HG03025 (cell line): ENCODE measurements at regions not wholly inside any gene's neighbourhood (a gene's known extent, or its start where the extent isn't known, plus 50 kb on each side); places are given as distances from the start of the nearest gene placed in this dataset.

Experiments used
- ATAC-seq: cut with Tn5 transposase; IDR thresholded peaks from one replicate; pipeline ENCODE4 v1.9.1; 2021; ENCODE audit warnings: mild to moderate bottlenecking, moderate library complexity; ENCODE audit not compliant: unreplicated experiment, low FRiP score

- no peak for ATAC-seq
Observed at GRCh38 chr2:47239119-47239969, 63.0 kb upstream of the CALM2 start.

DNA sequence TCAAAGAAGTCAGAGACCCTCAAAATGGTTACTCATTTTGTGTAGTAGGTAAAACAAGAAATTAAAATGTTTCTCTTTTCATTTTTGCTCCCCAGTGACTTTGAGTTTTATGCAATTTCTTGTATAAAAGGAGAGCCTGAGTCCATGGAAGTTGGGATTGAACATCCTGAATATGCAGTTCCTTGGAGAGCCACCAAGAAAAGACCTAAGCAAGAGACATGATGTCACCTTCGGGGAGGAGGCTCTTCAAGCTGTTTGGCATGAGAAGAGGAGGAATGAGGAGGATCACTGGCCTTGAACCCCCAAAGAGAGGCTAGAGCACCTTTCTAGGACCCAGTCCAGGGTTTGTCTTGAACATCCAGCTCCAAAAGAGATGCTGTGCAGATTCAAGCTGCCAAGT lies 62.3 kb upstream of the CALM2 start:
- no peak for ATAC-seq

GRCh38 chr2:47237375-47238334 lies 61.3 kb upstream of the CALM2 start:
- no peak for ATAC-seq

GRCh38 chr2:47236503-47237215 lies 60.3 kb upstream of the CALM2 start:
- ATAC-seq, result no peak

DNA sequence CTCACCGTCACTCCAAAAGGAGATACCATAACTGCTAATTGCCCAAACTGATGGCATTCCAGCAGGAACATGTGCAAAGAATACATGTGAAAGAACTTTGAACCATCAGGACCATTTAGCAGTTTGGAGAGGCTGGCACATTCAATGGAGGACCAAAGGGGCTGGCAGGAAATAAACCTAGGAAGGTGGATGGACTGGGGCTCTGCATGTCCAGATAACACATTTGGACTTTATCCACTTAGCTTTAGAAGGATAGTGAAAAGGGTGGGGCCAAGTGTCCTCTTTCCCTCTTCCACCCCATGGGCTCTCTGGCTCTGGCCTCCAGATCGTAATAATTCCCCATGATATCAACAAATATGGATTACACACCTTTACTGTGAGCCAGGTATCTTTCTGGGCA lies 58.8 kb upstream of the CALM2 start:
- no peak for ATAC-seq

- no peak for ATAC-seq
Observed at GRCh38 chr2:47234456-47234855, 58.1 kb upstream of the CALM2 start.

DNA sequence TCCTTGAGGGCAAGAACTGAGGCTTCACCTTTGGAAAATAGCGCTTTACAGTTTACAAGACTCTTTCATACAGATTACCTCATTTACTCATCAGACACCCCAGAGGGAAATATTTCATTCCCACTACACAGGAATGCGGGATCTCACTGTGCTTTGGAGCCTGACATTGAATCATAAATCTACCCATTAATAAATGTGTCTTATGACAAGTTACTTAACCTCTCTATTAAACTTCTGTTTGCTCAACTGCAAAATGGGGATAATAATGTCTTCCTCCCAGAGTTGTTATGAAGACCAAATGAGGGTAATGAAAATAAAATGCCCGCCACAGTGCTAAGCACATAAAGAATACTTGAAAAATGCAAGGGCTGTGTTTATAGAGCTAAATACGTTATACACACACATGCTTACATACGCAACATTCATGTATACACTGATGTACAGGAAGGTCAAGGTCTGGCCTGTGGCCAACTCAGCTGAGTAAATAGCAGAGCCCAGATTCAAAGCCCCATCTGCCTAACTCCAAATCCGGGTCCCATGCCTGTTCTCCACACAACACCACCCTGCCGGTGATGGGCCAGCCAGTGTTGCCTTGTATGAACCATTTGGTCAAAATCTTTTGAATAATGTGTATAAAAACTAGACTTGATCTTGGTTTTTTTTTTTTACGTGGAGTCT lies 56.6 kb upstream of the CALM2 start:
- no peak for ATAC-seq

DNA sequence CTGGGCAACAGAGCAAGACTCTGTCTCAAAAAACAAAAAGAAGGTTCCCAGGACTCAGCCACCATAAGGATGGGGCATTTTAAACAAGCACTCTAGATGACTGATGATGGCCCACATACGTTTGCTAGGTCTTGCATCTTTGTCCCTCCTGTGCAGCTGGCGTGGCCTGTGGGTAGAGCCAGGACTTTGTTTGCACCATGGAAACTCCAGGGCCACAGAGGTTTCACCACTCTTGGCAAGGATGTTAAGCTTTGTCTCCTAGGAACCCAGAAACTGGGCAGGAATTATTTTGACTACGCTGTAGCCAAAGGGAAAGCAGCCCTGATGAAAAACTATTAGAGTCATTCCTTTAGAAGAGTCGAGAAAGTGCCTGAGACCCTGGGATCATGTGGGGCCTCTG lies 54.1 kb upstream of the CALM2 start:
- ATAC-seq, result no peak

GRCh38 chr2:47227532-47228279 lies 51.4 kb upstream of the CALM2 start:
- ATAC-seq, result no peak

GRCh38 chr2:47226923-47227220 lies 50.6 kb upstream of the CALM2 start:
- ATAC-seq, result no peak

GRCh38 chr2:47226132-47226922 lies 50.0 kb upstream of the CALM2 start:
- ATAC-seq, result no peak
